Nephron (organoid): ENCODE measurements at regions not wholly inside any gene's neighbourhood (a gene's known extent, or its start where the extent isn't known, plus 50 kb on each side); places are given as distances from the start of the nearest gene placed in this dataset.

Experiments used
- H3K27ac Mint-ChIP-seq, 3 experiments: 2 replicates each; pipeline ENCODE4 v1.8.0; 2020; ENCODE audit warnings: mixed read lengths in 3 of 3, mild to moderate bottlenecking in 2 of 3, moderate library complexity in 1 of 3
- H3K27me3 Mint-ChIP-seq: 2 replicates; pipeline ENCODE4 v1.8.0; 2021; ENCODE audit warnings: low read depth, mild to moderate bottlenecking, moderate library complexity, mixed read lengths
- H3K36me3 Mint-ChIP-seq: 2 replicates; pipeline ENCODE4 v1.8.0; 2020; ENCODE audit warnings: low read depth, mixed read lengths
- H3K4me1 Mint-ChIP-seq: 2 replicates; pipeline ENCODE4 v1.8.0; 2020; ENCODE audit warnings: mixed read lengths
- H3K4me3 Mint-ChIP-seq, 3 experiments: 2 replicates each; pipeline ENCODE4 v1.8.0; 2020; ENCODE audit warnings: mild to moderate bottlenecking in 3 of 3, mixed read lengths in 3 of 3, moderate library complexity in 2 of 3
- H3K9me3 Mint-ChIP-seq: 2 replicates; pipeline ENCODE4 v1.8.0; 2020; ENCODE audit warnings: mixed read lengths
- CTCF ChIP-seq, 3 experiments: fragments of 200-600 bp; sonication (generic); IDR thresholded peaks; one replicate each; pipeline ENCODE4 v1.5.0; 2021; ENCODE audit warnings: antibody characterized with exemption in 3 of 3; ENCODE audit not compliant: unreplicated experiment in 3 of 3

DNA sequence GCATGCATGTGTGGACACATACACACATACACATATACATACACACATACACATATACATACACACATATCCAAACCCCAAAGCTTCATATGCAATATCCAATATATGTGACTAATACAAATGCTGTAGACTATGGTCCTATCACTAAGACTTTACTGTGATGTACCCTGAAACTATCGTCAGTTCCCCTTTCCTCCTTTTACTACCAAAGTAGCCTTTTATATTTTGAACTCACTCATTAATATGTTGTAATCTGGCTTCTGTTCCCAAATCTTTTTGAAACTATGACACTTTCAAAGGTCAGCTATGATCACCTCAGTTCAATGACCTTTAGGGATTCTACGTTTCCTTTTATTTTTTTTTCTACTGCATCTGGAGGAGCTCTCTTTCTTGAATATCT is 64.8 kb upstream of the TFEC start:
- TF ChIP-seq CTCF (IDR thresholded peaks at IDR 0.05; ENCODE audit: unreplicated experiment in 3 of 3): no peak
- Mint-ChIP-seq H3K27ac (no peak overlapping the region), H3K4me3 (no peak overlapping the region), H3K9me3 (no peaks in the 10 kb centered on the region), H3K27me3 (no peaks in the 10 kb centered on the region), H3K4me1 (no peaks in the 10 kb centered on the region), H3K36me3 (no peaks in the 10 kb centered on the region)

- Mint-ChIP-seq H3K4me1 (no peaks in the 10 kb centered on the region), H3K4me3 (no peak overlapping the region), H3K27ac (no peak overlapping the region), H3K36me3 (no peaks in the 10 kb centered on the region), H3K9me3 (no peaks in the 10 kb centered on the region), H3K27me3 (peaks cover 3% of the 10 kb centered on the region)
- TF ChIP-seq CTCF (IDR thresholded peaks at IDR 0.05; ENCODE audit: unreplicated experiment in 3 of 3): no peak
These were observed 66.9 kb upstream of the TFEC start for GRCh38 chr7:116097365-116098009.

DNA sequence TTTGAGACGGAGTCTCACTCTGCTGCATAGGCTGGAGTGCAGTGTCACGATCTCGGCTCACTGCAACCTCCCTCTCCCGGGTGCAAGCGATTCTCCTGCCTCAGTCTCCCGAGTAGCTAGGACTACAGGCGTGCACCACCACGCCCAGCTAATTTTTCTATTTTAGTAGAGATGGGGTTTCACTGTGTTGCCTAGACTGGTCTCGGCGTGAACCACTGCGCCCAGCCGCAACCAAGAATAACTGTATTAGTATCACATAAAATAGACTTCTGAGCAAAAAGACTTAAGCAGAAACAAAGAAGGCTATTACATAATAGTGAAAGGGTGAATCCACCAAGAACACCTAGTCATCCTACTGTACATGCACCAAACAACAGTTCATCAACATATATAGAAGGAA is 67.6 kb upstream of the TFEC start:
- TF ChIP-seq CTCF (IDR thresholded peaks at IDR 0.05; ENCODE audit: unreplicated experiment in 3 of 3): no peak
- Mint-ChIP-seq H3K27me3 (peaks cover 3% of the 10 kb centered on the region), H3K4me1 (no peaks in the 10 kb centered on the region), H3K4me3 (no peak overlapping the region), H3K27ac (no peak overlapping the region), H3K36me3 (no peaks in the 10 kb centered on the region), H3K9me3 (no peaks in the 10 kb centered on the region)

DNA sequence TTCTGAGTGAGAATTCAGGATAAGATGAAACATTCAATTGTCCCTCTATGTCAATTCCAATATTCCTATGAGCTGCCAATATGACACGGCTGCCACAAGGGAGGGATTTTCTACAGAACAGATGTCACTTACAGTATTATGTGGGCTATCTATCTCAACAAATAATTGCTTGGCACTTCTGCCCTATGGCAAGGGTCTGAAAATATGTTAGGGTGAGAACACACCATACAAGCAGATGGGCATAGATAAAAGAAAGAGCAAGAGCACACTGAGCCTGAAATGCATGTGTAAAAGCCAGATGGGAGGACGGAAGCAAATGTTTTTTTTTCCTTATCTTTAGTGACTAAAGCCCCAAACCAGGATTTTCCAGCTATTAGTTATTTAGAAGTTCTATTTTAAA is 70.1 kb upstream of the TFEC start:
- H3K4me1 Mint-ChIP-seq: no peaks in the 10 kb centered on the region
- H3K36me3 Mint-ChIP-seq: no peaks in the 10 kb centered on the region
- no peak overlapping the region for H3K27ac Mint-ChIP-seq
- H3K9me3 Mint-ChIP-seq: no peaks in the 10 kb centered on the region
- peaks cover 3% of the 10 kb centered on the region for H3K27me3 Mint-ChIP-seq
- no peak overlapping the region for H3K4me3 Mint-ChIP-seq
- TF ChIP-seq CTCF (IDR thresholded peaks at IDR 0.05; ENCODE audit: unreplicated experiment in 3 of 3): no peak

GRCh38 chr7:116101704-116102103 is 71.1 kb upstream of the TFEC start:
- no peaks in the 10 kb centered on the region for H3K36me3 Mint-ChIP-seq
- H3K27ac Mint-ChIP-seq: no peak overlapping the region
- no peaks in the 10 kb centered on the region for H3K9me3 Mint-ChIP-seq
- TF ChIP-seq CTCF (IDR thresholded peaks at IDR 0.05; ENCODE audit: unreplicated experiment in 3 of 3): no peak
- no peak overlapping the region for H3K4me3 Mint-ChIP-seq
- no peaks in the 10 kb centered on the region for H3K4me1 Mint-ChIP-seq
- H3K27me3 Mint-ChIP-seq: peaks cover 3% of the 10 kb centered on the region

DNA sequence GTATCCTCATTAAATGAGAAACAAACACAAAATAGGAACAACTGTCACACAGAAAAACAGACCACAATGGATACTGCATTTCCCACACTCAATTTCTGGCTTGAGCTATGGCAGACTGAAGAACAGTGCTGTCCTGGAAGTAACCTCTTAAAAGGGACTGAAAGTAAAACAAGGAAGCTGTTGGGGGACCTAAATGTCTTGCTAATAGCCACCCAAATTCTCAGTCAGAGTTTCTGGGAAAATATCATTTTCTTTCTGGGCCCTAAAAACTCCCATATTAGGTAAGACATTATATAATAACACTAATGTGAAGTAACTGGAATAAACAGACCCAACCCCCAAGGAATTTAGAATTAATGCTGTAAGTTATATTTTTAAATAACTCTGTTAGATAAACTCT is 80.9 kb upstream of the TFEC start:
- peaks cover 5% of the 10 kb centered on the region for H3K27me3 Mint-ChIP-seq
- no peaks in the 10 kb centered on the region for H3K4me1 Mint-ChIP-seq
- no peak overlapping the region for H3K27ac Mint-ChIP-seq
- no peak for TF ChIP-seq CTCF (IDR thresholded peaks at IDR 0.05; ENCODE audit: unreplicated experiment in 3 of 3)
- H3K36me3 Mint-ChIP-seq: no peaks in the 10 kb centered on the region
- no peak overlapping the region for H3K4me3 Mint-ChIP-seq
- peaks cover 2% of the 10 kb centered on the region for H3K9me3 Mint-ChIP-seq
